GM18519 (cell line): ENCODE measurements at regions not wholly inside any gene's neighbourhood (a gene's known extent, or its start where the extent isn't known, plus 50 kb on each side); places are given as distances from the start of the nearest gene placed in this dataset.
A peak's percentile ranks its signal among the peaks of the same experiment; 100 is the strongest.

Experiments used
- ATAC-seq: cut with Tn5 transposase; IDR thresholded peaks from one replicate; pipeline ENCODE4 v1.9.1; 2021; ENCODE audit warnings: mild to moderate bottlenecking, moderate library complexity; ENCODE audit not compliant: unreplicated experiment, low FRiP score

GRCh38 chr18:56148373-56148772 is 490.0 kb downstream of the TXNL1 start:
- ATAC-seq = no peak

- ATAC-seq = no peak
Measured at GRCh38 chr18:56146565-56146964, 491.8 kb downstream of the TXNL1 start.

GRCh38 chr18:56142001-56142400 is 496.4 kb downstream of the TXNL1 start:
- ATAC-seq = no peak

GRCh38 chr18:56139792-56140254 is 498.6 kb downstream of the TXNL1 start:
- ATAC-seq = no peak

GRCh38 chr18:56139372-56139771 is 499.0 kb downstream of the TXNL1 start:
- no peak for ATAC-seq

GRCh38 chr18:56136105-56136504 is 502.3 kb downstream of the TXNL1 start:
- no peak for ATAC-seq

- no peak for ATAC-seq
Measured at GRCh38 chr18:56130481-56130880, 507.9 kb downstream of the TXNL1 start.

- no peak for ATAC-seq
Measured at GRCh38 chr18:56128153-56128791, 510.1 kb downstream of the TXNL1 start.

GRCh38 chr18:56127322-56128099 is 510.9 kb downstream of the TXNL1 start:
- ATAC-seq = no peak

GRCh38 chr18:56124186-56124585 is 514.2 kb downstream of the TXNL1 start:
- no peak for ATAC-seq

- ATAC-seq = no peak
Measured at GRCh38 chr18:56121669-56122068, 516.7 kb downstream of the TXNL1 start.

- ATAC-seq = no peak
Measured at GRCh38 chr18:56120782-56121181, 517.6 kb downstream of the TXNL1 start.

- no peak for ATAC-seq
Measured at GRCh38 chr18:56119681-56120080, 518.7 kb downstream of the TXNL1 start.

- no peak for ATAC-seq
Measured at GRCh38 chr18:56118422-56118821, 520.0 kb downstream of the TXNL1 start.

GRCh38 chr18:56115071-56116015 is 523.0 kb downstream of the TXNL1 start:
- ATAC-seq = no peak

GRCh38 chr18:56112984-56113383 is 525.0 kb upstream of the TCF4 start:
- ATAC-seq = no peak

GRCh38 chr18:56112013-56112749 is 524.2 kb upstream of the TCF4 start:
- peak; percentile 99 for ATAC-seq

GRCh38 chr18:56109757-56110156 is 521.8 kb upstream of the TCF4 start:
- ATAC-seq = no peak

- no peak for ATAC-seq
Measured at GRCh38 chr18:56108478-56109367, 520.7 kb upstream of the TCF4 start.
